Kidney epithelial cell (primary cell): ENCODE measurements at regions not wholly inside any gene's neighbourhood (a gene's known extent, or its start where the extent isn't known, plus 50 kb on each side); places are given as distances from the start of the nearest gene placed in this dataset.

Experiments used
- DNase-seq: peaks from one replicate; pipeline ENCODE4 v3.0.0-alpha.2; 2010; ENCODE audit warnings: low read depth
- H3K27me3 ChIP-seq: 2 replicates; pipeline ENCODE4 v1.6.0; 2011; ENCODE audit warnings: low read length; ENCODE audit not compliant: control insufficient read depth, insufficient read depth
- H3K36me3 ChIP-seq: 2 replicates; pipeline ENCODE4 v1.5.1; 2011; ENCODE audit warnings: low read length; ENCODE audit not compliant: control insufficient read depth, insufficient read depth
- H3K4me3 ChIP-seq: 2 replicates; pipeline ENCODE4 v1.5.1; 2011; ENCODE audit warnings: low read depth, mild to moderate bottlenecking, control low read depth, low read length
- TF ChIP-seq, protein P1 (sequence below): IDR thresholded peaks from 2 replicates; pipeline ENCODE4 v1.5.1; 2011; ENCODE audit warnings: mild to moderate bottlenecking, moderate library complexity, low read length, control low read depth, inconsistent platforms; ENCODE audit not compliant: insufficient read depth, poor library complexity, severe bottlenecking

DNA sequence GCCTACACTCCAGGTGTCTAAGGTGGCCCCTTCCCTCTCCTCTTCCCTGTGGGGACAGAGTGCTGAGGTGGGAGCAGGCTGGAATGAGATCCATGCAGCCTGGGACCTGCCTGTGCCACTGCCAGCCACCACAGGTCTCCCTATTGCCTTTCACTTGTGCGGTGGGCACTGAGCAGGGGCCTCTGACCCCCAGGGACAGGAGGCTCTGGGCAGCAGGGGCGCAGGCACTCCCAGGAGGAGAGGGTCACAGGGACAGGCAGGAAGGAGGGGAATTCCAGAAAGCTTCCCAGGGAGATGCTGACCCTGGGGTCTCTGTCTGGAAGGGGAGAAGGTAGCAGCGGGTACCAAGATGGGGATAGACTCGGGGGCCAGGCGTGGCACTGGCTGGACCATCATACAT, 228.5 kb upstream of the B3GAT1 start:
- Histone ChIP-seq H3K36me3 (no peaks in the 10 kb centered on the region), H3K27me3 (peaks cover 4% of the 10 kb centered on the region), H3K4me3 (no peak overlapping the region)
- TF ChIP-seq, protein P1, sequence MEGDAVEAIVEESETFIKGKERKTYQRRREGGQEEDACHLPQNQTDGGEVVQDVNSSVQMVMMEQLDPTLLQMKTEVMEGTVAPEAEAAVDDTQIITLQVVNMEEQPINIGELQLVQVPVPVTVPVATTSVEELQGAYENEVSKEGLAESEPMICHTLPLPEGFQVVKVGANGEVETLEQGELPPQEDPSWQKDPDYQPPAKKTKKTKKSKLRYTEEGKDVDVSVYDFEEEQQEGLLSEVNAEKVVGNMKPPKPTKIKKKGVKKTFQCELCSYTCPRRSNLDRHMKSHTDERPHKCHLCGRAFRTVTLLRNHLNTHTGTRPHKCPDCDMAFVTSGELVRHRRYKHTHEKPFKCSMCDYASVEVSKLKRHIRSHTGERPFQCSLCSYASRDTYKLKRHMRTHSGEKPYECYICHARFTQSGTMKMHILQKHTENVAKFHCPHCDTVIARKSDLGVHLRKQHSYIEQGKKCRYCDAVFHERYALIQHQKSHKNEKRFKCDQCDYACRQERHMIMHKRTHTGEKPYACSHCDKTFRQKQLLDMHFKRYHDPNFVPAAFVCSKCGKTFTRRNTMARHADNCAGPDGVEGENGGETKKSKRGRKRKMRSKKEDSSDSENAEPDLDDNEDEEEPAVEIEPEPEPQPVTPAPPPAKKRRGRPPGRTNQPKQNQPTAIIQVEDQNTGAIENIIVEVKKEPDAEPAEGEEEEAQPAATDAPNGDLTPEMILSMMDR: no peak
- DNase-seq: no peak

DNA sequence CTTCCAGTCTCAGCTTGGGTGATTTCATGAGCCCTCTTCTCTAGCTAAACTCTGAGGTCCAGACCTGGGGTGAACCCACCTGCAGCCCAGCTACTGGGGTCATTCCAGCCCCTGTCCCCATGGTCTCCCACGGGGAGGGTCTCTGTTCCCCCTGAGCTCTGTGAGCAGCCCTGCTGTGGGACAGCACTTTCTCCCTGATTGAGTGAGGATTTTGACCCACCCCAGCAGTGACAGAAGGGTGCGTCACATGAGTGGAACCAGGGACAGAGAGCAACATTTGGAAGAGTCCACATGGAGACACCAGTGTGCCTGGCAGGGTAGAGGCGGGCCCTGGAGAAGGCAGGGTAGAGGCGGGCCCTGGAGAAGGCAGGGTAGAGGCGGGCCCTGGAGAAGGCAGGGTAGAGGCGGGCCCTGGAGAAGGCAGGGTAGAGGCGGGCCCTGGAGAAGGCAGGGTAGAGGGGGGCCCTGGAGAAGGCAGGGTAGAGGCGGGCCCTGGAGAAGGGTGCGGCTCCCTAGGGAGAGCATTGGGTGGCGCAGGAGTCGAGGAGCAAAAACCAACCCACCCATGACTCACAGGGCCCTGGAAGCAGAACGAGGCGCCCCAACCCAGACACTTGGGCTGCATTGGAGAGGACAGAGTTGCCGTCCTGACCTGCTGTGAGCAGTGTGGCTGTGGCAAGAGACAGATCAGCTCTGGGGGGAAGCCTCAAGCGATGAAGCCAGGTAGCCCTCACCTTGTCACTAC, 227.7 kb upstream of the B3GAT1 start:
- Histone ChIP-seq H3K4me3 (no peak overlapping the region), H3K36me3 (no peaks in the 10 kb centered on the region), H3K27me3 (peaks cover 4% of the 10 kb centered on the region)
- TF ChIP-seq, protein P1: no peak
- no peak for DNase-seq

DNA sequence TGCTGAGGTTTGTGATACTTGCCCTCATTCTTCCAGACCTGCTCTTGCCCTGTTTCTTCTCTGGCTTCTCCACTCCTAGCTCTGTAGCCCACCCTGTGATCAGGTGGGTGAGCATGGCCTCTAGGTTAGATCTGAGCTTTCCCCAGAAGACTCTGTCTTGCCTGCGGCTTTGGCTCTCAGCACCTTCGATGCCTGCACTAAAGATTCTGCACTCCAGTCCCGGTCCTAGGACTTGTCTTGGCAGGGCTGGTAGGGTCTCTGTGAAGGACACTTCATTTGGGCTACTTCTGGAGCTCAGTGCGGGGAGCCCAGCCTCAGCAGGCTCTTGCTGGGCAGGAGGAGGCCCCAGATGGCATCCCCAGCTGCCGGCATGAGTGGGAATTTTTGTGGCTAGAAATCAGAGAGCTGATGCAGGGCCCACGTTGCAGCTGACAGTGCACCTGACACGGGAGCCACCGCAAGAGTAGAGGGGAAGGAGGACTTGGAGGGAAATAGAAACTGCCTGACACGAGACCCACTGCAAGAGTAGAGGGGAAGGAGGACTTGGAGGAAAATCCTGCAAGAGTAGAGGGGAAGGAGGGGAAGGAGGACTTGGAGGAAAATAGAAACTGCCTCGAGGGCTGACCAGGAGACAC, 226.9 kb upstream of the B3GAT1 start:
- no peak for DNase-seq
- TF ChIP-seq, protein P1: no peak
- H3K36me3 ChIP-seq: no peaks in the 10 kb centered on the region
- peaks cover 4% of the 10 kb centered on the region for H3K27me3 ChIP-seq
- no peak overlapping the region for H3K4me3 ChIP-seq

DNA sequence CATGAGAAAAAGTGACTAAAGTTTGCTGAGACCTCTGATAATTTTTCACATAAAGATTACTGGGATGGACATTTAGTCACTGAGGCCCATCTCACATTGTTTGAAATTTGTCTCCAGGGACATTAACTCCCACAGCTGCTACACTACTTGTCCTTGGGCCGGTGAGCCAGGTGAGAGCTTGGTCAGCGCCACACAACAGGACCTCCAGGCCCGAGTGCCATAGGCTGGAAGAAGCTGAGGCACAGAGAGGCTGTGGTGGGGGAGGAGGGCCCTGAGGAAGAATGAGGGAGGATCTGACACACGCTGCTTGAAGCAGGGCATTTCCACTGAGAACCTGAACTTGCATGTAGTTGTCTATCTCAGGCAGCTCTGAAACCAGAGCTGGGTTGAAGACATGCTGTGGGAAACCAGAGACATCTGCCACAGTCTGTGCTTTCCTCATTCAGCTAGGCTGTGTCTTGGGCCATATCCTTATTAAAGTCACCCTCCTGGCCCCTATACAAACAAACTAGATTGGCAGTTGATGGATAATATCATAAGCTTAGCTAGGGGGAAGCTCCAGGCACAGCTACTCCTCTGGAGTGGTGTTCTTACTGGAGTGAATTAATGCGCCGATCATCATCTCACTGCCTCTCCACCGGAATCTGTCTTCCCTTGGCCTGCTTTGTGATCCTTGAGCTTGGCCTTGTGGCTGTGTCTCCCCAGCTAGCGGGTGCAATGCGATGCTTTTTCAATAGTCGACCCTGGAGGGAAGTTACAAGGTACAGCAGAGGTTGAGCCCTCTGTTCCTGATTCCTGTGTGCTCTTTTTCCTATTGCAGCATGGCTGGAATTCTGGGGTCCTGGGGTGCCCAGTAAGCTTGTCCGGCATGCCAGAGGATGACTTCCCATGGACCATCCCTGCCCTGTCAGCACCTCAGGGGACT, 225.3 kb upstream of the B3GAT1 start:
- DNase-seq: no peak

DNA sequence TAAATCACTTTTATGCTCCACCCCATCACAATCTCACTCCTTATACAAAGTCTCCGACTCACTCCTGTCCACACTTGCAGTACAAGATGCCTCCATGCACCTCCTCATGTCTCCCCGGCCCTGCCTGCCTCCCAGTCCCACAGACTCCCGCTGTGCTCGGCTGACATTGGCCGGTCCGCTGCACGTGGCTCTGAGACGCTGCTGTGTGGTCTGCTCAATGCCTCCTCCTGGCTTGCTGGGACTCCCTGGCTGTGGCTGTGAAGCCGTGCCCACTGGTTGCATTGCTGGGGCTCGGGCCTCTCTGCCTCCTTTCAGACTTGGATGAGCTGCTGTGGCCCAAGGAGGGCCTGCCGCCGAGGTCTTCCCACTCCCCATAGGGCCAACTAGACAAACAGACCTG, 224.0 kb upstream of the B3GAT1 start:
- DNase-seq: no peak
- Histone ChIP-seq H3K27me3 (peaks cover 4% of the 10 kb centered on the region), H3K36me3 (no peaks in the 10 kb centered on the region), H3K4me3 (no peak overlapping the region)
- TF ChIP-seq, protein P1: no peak

More for the DNA sequence above, 225.3 kb upstream of the B3GAT1 start:
- TF ChIP-seq, protein P1: no peak
- Histone ChIP-seq H3K4me3 (no peak overlapping the region), H3K27me3 (peaks cover 4% of the 10 kb centered on the region), H3K36me3 (no peaks in the 10 kb centered on the region)
